Fibroblast of pulmonary artery (primary cell): ENCODE measurements at regions not wholly inside any gene's neighbourhood (a gene's known extent, or its start where the extent isn't known, plus 50 kb on each side); places are given as distances from the start of the nearest gene placed in this dataset.

Experiments
- DNase-seq: peaks from one replicate; pipeline ENCODE4 v3.0.0-alpha.2; 2010; ENCODE audit warnings: low read depth
- H3K4me3 ChIP-seq: replicated peaks from 2 replicates; pipeline ENCODE4 v1.5.1; 2011; ENCODE audit warnings: low read depth, mild to moderate bottlenecking, control low read depth, low read length, moderate library complexity
- CTCF ChIP-seq: IDR thresholded peaks from 2 replicates; pipeline ENCODE4 v1.5.1; 2011; ENCODE audit warnings: mild to moderate bottlenecking, control low read depth, low read length, inconsistent platforms; ENCODE audit errors: missing control alignments

- no peak for DNase-seq
- TF ChIP-seq CTCF, result no peak
- H3K4me3 ChIP-seq, result no peak overlapping the region
These were observed 144.1 kb upstream of the PELI2 start for GRCh38 chr14:55973911-55974630.

GRCh38 chr14:55975281-55975910 lies 142.8 kb upstream of the PELI2 start:
- H3K4me3 ChIP-seq, result no peak overlapping the region
- no peak for TF ChIP-seq CTCF
- DNase-seq, result no peak

GRCh38 chr14:55976219-55976618 lies 142.0 kb upstream of the PELI2 start:
- DNase-seq, result no peak
- H3K4me3 ChIP-seq, result no peak overlapping the region
- no peak for TF ChIP-seq CTCF

- no peak overlapping the region for H3K4me3 ChIP-seq
- TF ChIP-seq CTCF, result no peak
- DNase-seq, result peak; percentile 52
These were observed 141.6 kb upstream of the PELI2 start for GRCh38 chr14:55976655-55977054.

GRCh38 chr14:55977392-55978150 lies 140.6 kb upstream of the PELI2 start:
- no peak for TF ChIP-seq CTCF
- DNase-seq, result no peak
- H3K4me3 ChIP-seq, result no peak overlapping the region

GRCh38 chr14:55979096-55979495 lies 139.1 kb upstream of the PELI2 start:
- TF ChIP-seq CTCF, result no peak
- no peak overlapping the region for H3K4me3 ChIP-seq
- no peak for DNase-seq
